H9 (cell line): ENCODE measurements at regions not wholly inside any gene's neighbourhood (a gene's known extent, or its start where the extent isn't known, plus 50 kb on each side); places are given as distances from the start of the nearest gene placed in this dataset.

ENCODE experiments used
- DNase-seq: peaks from one replicate; pipeline ENCODE4 v3.0.0-alpha.2; 2017
- H2AFZ ChIP-seq: one replicate; pipeline ENCODE4 v1.6.1; 2013; ENCODE audit warnings: mild to moderate bottlenecking, low read length, control low read depth, moderate library complexity
- H2AK5ac ChIP-seq: 2 replicates; pipeline ENCODE4 v1.6.1; 2013; ENCODE audit warnings: low read length, control low read depth, mixed read lengths; ENCODE audit not compliant: insufficient read length
- H2BK120ac ChIP-seq: one replicate; pipeline ENCODE4 v1.6.1; 2013; ENCODE audit warnings: low read depth, mild to moderate bottlenecking, low read length, control low read depth, inconsistent platforms; ENCODE audit not compliant: poor library complexity, severe bottlenecking
- H2BK12ac ChIP-seq: 2 replicates; pipeline ENCODE4 v1.6.1; 2013; ENCODE audit warnings: low read length, control low read depth, mixed read lengths, low read depth; ENCODE audit not compliant: insufficient read length
- H2BK15ac ChIP-seq: 2 replicates; pipeline ENCODE4 v1.6.1; 2013; ENCODE audit warnings: low read depth, low read length, control low read depth
- H2BK20ac ChIP-seq: one replicate; pipeline ENCODE4 v1.6.1; 2013; ENCODE audit warnings: low read depth, mild to moderate bottlenecking, low read length, control low read depth, inconsistent platforms; ENCODE audit not compliant: poor library complexity, severe bottlenecking
- H2BK5ac ChIP-seq: 2 replicates; pipeline ENCODE4 v1.6.1; 2013; ENCODE audit warnings: low read length, control low read depth, mixed read lengths; ENCODE audit not compliant: insufficient read length
- H3K14ac ChIP-seq: 2 replicates; pipeline ENCODE4 v1.6.1; 2013; ENCODE audit warnings: low read length, control low read depth; ENCODE audit not compliant: insufficient read depth
- H3K18ac ChIP-seq: 2 replicates; pipeline ENCODE4 v1.6.1; 2013; ENCODE audit warnings: low read depth, mild to moderate bottlenecking, mixed read lengths, low read length, control low read depth; ENCODE audit not compliant: insufficient read length
- H3K23ac ChIP-seq: 2 replicates; pipeline ENCODE4 v1.6.1; 2013; ENCODE audit warnings: low read length, control low read depth, mixed read lengths, low read depth; ENCODE audit not compliant: insufficient read length
- H3K23me2 ChIP-seq: 2 replicates; pipeline ENCODE4 v1.6.1; 2013; ENCODE audit warnings: low read depth, mild to moderate bottlenecking, mixed read lengths, low read length, control low read depth; ENCODE audit not compliant: insufficient read length, poor library complexity, severe bottlenecking
- H3K27ac ChIP-seq: 2 replicates; pipeline ENCODE4 v1.5.1; 2013; ENCODE audit warnings: low read length, control low read depth, mixed read lengths, low read depth; ENCODE audit not compliant: insufficient read length
- H3K27me3 ChIP-seq: 2 replicates; pipeline ENCODE4 v1.6.1; 2013; ENCODE audit warnings: low read length, control low read depth, inconsistent platforms; ENCODE audit not compliant: insufficient read depth
- H3K4ac ChIP-seq: 2 replicates; pipeline ENCODE4 v1.6.1; 2013; ENCODE audit warnings: low read depth, mild to moderate bottlenecking, control low read depth, inconsistent platforms, low read length, moderate library complexity
- H3K4me1 ChIP-seq: 2 replicates; pipeline ENCODE4 v1.6.1; 2013; ENCODE audit warnings: low read length, control low read depth, inconsistent platforms; ENCODE audit not compliant: insufficient read depth
- H3K4me2 ChIP-seq: 2 replicates; pipeline ENCODE4 v1.6.1; 2013; ENCODE audit warnings: low read length, control low read depth, mixed read lengths; ENCODE audit not compliant: insufficient read length, insufficient read depth
- H3K56ac ChIP-seq: 2 replicates; pipeline ENCODE4 v1.6.1; 2013; ENCODE audit warnings: low read depth, mild to moderate bottlenecking, mixed read lengths, low read length, control low read depth; ENCODE audit not compliant: insufficient read length
- H3K79me1 ChIP-seq: 2 replicates; pipeline ENCODE4 v1.6.1; 2013; ENCODE audit warnings: low read depth, mild to moderate bottlenecking, moderate library complexity, low read length, control low read depth, inconsistent platforms; ENCODE audit not compliant: insufficient read depth, poor library complexity, severe bottlenecking
- H3K79me2 ChIP-seq: 2 replicates; pipeline ENCODE4 v1.6.1; 2013; ENCODE audit warnings: low read length, control low read depth, inconsistent platforms; ENCODE audit not compliant: insufficient read depth
- H3K9ac ChIP-seq: 2 replicates; pipeline ENCODE4 v1.6.1; 2013; ENCODE audit warnings: low read length, control low read depth, mixed read lengths; ENCODE audit not compliant: insufficient read length; ENCODE audit errors: extremely low read depth
- H3K9me3 ChIP-seq: one replicate; pipeline ENCODE4 v1.6.1; 2013; ENCODE audit warnings: low read depth, low read length, inconsistent platforms; ENCODE audit not compliant: control insufficient read depth
- H3T11ph ChIP-seq: one replicate; pipeline ENCODE4 v1.6.1; 2013; ENCODE audit warnings: mild to moderate bottlenecking, low read length, control low read depth, inconsistent platforms
- H4K20me1 ChIP-seq: one replicate; pipeline ENCODE4 v1.6.1; 2013; ENCODE audit not compliant: control insufficient read depth, insufficient read length, insufficient read depth
- H4K5ac ChIP-seq: 2 replicates; pipeline ENCODE4 v1.6.1; 2013; ENCODE audit warnings: low read depth, mild to moderate bottlenecking, mixed read lengths, low read length, control low read depth; ENCODE audit not compliant: insufficient read length
- H4K8ac ChIP-seq: replicated peaks from 2 replicates; pipeline ENCODE4 v1.6.1; 2013; ENCODE audit warnings: low read length, control low read depth, mixed read lengths, low read depth; ENCODE audit not compliant: insufficient read length
- H4K91ac ChIP-seq: 2 replicates; pipeline ENCODE4 v1.6.1; 2013; ENCODE audit warnings: low read depth, mild to moderate bottlenecking, moderate library complexity, mixed read lengths, low read length, control low read depth; ENCODE audit not compliant: insufficient read length
- H3K27ac Mint-ChIP-seq, 3 experiments: 2 replicates in 2 of 3; 3 replicates in 1 of 3; pipeline ENCODE4 v1.8.0; 2020 to 2021; ENCODE audit warnings: mixed read lengths in 3 of 3, mild to moderate bottlenecking in 1 of 3, moderate library complexity in 1 of 3
- H3K27me3 Mint-ChIP-seq: 2 replicates; pipeline ENCODE4 v1.8.0; 2021; ENCODE audit warnings: low read depth, mild to moderate bottlenecking, moderate library complexity, mixed read lengths
- H3K36me3 Mint-ChIP-seq, 3 experiments: 2 replicates in 2 of 3; 3 replicates in 1 of 3; pipeline ENCODE4 v1.8.0; 2020 to 2021; ENCODE audit warnings: low read depth in 3 of 3, mixed read lengths in 3 of 3; ENCODE audit not compliant: insufficient read depth in 1 of 3
- H3K4me1 Mint-ChIP-seq, 2 experiments: 2 replicates each; pipeline ENCODE4 v1.8.0; 2020; ENCODE audit warnings: mixed read lengths in 2 of 2
- H3K4me3 Mint-ChIP-seq, 2 experiments: 2 replicates in 1 of 2; 3 replicates in 1 of 2; pipeline ENCODE4 v1.8.0; 2020 to 2021; ENCODE audit warnings: mild to moderate bottlenecking in 2 of 2, mixed read lengths in 2 of 2, moderate library complexity in 1 of 2
- H3K9me3 Mint-ChIP-seq, 2 experiments: 2 replicates in 1 of 2; 3 replicates in 1 of 2; pipeline ENCODE4 v1.8.0; 2020; ENCODE audit warnings: mild to moderate bottlenecking in 2 of 2, mixed read lengths in 2 of 2, moderate library complexity in 1 of 2
- CTCF ChIP-seq: fragments of 200-600 bp; sonication (generic); conservative IDR thresholded peaks from 3 replicates; pipeline ENCODE4 v1.8.0; 2021; ENCODE audit warnings: antibody characterized with exemption, mild to moderate bottlenecking
- WGBS: extraction: QIAGEN DNeasy Blood & Tissue Kit; methylation state at CpG from one replicate; pipeline ENCODE4 v1.1.7; 2013; ENCODE audit warnings: missing lambda C conversion rate, low lambda C conversion rate, mixed read lengths; ENCODE audit not compliant: insufficient read length; ENCODE audit errors: extremely low coverage; 5-methylcytosine and 5-hydroxymethylcytosine counted together

GRCh38 chr2:122152571-122152970 lies 397.1 kb downstream of the TSN start:
- H4K20me1 ChIP-seq = no peaks in the 10 kb centered on the region
- H3K4me3 Mint-ChIP-seq = no peak overlapping the region

More at GRCh38 chr2:122152571-122152970, 397.1 kb downstream of the TSN start:
- H3K4me2 ChIP-seq = no peak overlapping the region
- no peak overlapping the region for H4K91ac ChIP-seq
- H3K27me3 Mint-ChIP-seq = peaks cover 3% of the 10 kb centered on the region; the same call in 1 of the 2 replicates
- no peaks in the 10 kb centered on the region for H3K36me3 Mint-ChIP-seq
- no peak overlapping the region for H4K8ac ChIP-seq
- no peak overlapping the region for H3K9ac ChIP-seq
- H2BK20ac ChIP-seq = no peak overlapping the region
- no peaks in the 10 kb centered on the region for H3K79me2 ChIP-seq
- no peak overlapping the region; a peak in 1 of 7 replicates for H3K27ac Mint-ChIP-seq
- no peak overlapping the region for H2BK120ac ChIP-seq
- H3K23ac ChIP-seq = no peak overlapping the region
- no peaks in the 10 kb centered on the region; a peak in 1 of 5 replicates for H3K9me3 Mint-ChIP-seq
- H3K27me3 ChIP-seq = no peaks in the 10 kb centered on the region
- no peak for DNase-seq
- no peak overlapping the region for H2AK5ac ChIP-seq
- H3K4me1 Mint-ChIP-seq = peaks cover 13 to 14% of the 10 kb centered on the region in 2 experiments
- H3K9me3 ChIP-seq = no peaks in the 10 kb centered on the region
- no peak overlapping the region for H3K27ac ChIP-seq
- no peak overlapping the region for H3K14ac ChIP-seq
- H3K79me1 ChIP-seq = no peaks in the 10 kb centered on the region
- no CpG with 5 or more reads among the region's 3 CpGs for WGBS
- no peak overlapping the region for H2BK5ac ChIP-seq
- no peaks in the 10 kb centered on the region for H3K23me2 ChIP-seq
- 0 out of 2 replicates have a peak, but pooled peaks cover 2% of the 10 kb centered on the region for H3K4me1 ChIP-seq
- no peak overlapping the region for H3K18ac ChIP-seq
- H3K4ac ChIP-seq = no peak overlapping the region
- H3K56ac ChIP-seq = no peak overlapping the region
- H2BK12ac ChIP-seq = no peak overlapping the region
- no peak overlapping the region for H2AFZ ChIP-seq
- TF ChIP-seq CTCF = no peak
- no peak overlapping the region for H3T11ph ChIP-seq
- H2BK15ac ChIP-seq = no peak overlapping the region
- H4K5ac ChIP-seq = no peak overlapping the region
